Endodermal cell (in vitro differentiated cells): ENCODE measurements at regions not wholly inside any gene's neighbourhood (a gene's known extent, or its start where the extent isn't known, plus 50 kb on each side); places are given as distances from the start of the nearest gene placed in this dataset.

ENCODE experiments used
- DNase-seq: peaks from one replicate; pipeline ENCODE4 v3.0.0-alpha.2; 2017
- H3K27ac ChIP-seq: 2 replicates; pipeline ENCODE4 v1.5.1; 2013; ENCODE audit warnings: mild to moderate bottlenecking, low read depth, low read length, moderate library complexity
- H3K27me3 ChIP-seq: 2 replicates; pipeline ENCODE4 v1.6.1; 2013; ENCODE audit warnings: mild to moderate bottlenecking, low read length, moderate library complexity; ENCODE audit not compliant: insufficient read depth, control insufficient read depth, poor library complexity, severe bottlenecking
- H3K36me3 ChIP-seq: 2 replicates; pipeline ENCODE4 v1.7.0; 2013; ENCODE audit warnings: mild to moderate bottlenecking, low read length, moderate library complexity; ENCODE audit not compliant: control insufficient read depth, insufficient read depth
- H3K4me1 ChIP-seq: one replicate; pipeline ENCODE4 v1.7.0; 2013; ENCODE audit warnings: low read length; ENCODE audit not compliant: control insufficient read depth, insufficient read depth
- H3K4me3 ChIP-seq: 2 replicates; pipeline ENCODE4 v1.5.1; 2013; ENCODE audit warnings: mild to moderate bottlenecking, low read length, moderate library complexity
- H3K9ac ChIP-seq: 2 replicates; pipeline ENCODE4 v1.6.1; 2013; ENCODE audit warnings: mild to moderate bottlenecking, low read length, moderate library complexity; ENCODE audit not compliant: poor library complexity, severe bottlenecking; ENCODE audit errors: extremely low read depth
- H3K9me3 ChIP-seq: 2 replicates; pipeline ENCODE4 v1.6.1; 2013; ENCODE audit warnings: mild to moderate bottlenecking, low read length, moderate library complexity; ENCODE audit not compliant: control insufficient read depth
- H3K27ac Mint-ChIP-seq: 2 replicates; pipeline ENCODE4 v1.8.0; 2020; ENCODE audit warnings: mixed read lengths
- H3K27me3 Mint-ChIP-seq: 2 replicates; pipeline ENCODE4 v1.8.0; 2021; ENCODE audit warnings: mild to moderate bottlenecking, mixed read lengths; ENCODE audit not compliant: insufficient read depth
- H3K36me3 Mint-ChIP-seq: 2 replicates; pipeline ENCODE4 v1.8.0; 2020; ENCODE audit warnings: low read depth, mixed read lengths
- H3K4me1 Mint-ChIP-seq: 2 replicates; pipeline ENCODE4 v1.8.0; 2020; ENCODE audit warnings: mixed read lengths
- H3K4me3 Mint-ChIP-seq: 2 replicates; pipeline ENCODE4 v1.8.0; 2020; ENCODE audit warnings: mild to moderate bottlenecking, moderate library complexity, mixed read lengths
- H3K9me3 Mint-ChIP-seq: 2 replicates; pipeline ENCODE4 v1.8.0; 2020; ENCODE audit warnings: mild to moderate bottlenecking, mixed read lengths
- WGBS, 2 experiments: methylation state at CpG; one replicate each; pipeline versions ENCODE4 v1.1.5 to v1.1.7; 2013; ENCODE audit warnings: missing lambda C conversion rate in 2 of 2, mixed read lengths in 1 of 2; ENCODE audit not compliant: insufficient coverage in 1 of 2, insufficient read length in 1 of 2; 5-methylcytosine and 5-hydroxymethylcytosine counted together
- TF ChIP-seq, protein P1 (sequence below): fragments of 200-600 bp; sonication (generic); conservative IDR thresholded peaks from 2 replicates; pipeline ENCODE4 v1.5.0; 2021; ENCODE audit warnings: antibody characterized with exemption, mild to moderate bottlenecking

DNA sequence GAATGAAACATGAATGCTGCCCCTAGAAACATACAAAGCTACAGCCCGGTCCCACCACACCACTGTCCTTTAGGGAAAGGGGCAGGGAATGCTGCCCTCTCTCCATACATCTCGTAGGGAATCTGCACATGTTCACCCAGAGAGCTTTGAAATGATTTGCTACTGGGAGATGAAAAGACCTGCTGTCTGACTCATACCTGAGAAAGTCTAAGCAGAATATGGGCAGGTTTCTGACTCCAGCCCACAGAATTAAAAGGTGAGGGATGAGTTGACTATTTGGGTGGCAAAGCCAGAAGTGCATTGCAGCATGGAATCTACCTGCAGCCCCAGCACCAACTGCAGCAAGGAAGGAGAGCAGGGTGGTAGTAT lies 297.9 kb downstream of the TLE1 start:
- peaks cover 6% of the 10 kb centered on the region for H3K4me1 ChIP-seq
- no peaks in the 10 kb centered on the region for H3K27me3 ChIP-seq
- H3K36me3 ChIP-seq, result no peaks in the 10 kb centered on the region
- no peak overlapping the region for H3K27ac ChIP-seq
- peaks cover 7% of the 10 kb centered on the region for H3K9me3 ChIP-seq
- H3K4me3 ChIP-seq, result no peak overlapping the region
- Mint-ChIP-seq H3K4me1 (peaks cover 54% of the 10 kb centered on the region), H3K9me3 (no peaks in the 10 kb centered on the region), H3K36me3 (no peaks in the 10 kb centered on the region), H3K27ac (no peak overlapping the region), H3K4me3 (no peak overlapping the region), H3K27me3 (no peaks in the 10 kb centered on the region)
- DNase-seq, result no peak
- TF ChIP-seq, protein P1, sequence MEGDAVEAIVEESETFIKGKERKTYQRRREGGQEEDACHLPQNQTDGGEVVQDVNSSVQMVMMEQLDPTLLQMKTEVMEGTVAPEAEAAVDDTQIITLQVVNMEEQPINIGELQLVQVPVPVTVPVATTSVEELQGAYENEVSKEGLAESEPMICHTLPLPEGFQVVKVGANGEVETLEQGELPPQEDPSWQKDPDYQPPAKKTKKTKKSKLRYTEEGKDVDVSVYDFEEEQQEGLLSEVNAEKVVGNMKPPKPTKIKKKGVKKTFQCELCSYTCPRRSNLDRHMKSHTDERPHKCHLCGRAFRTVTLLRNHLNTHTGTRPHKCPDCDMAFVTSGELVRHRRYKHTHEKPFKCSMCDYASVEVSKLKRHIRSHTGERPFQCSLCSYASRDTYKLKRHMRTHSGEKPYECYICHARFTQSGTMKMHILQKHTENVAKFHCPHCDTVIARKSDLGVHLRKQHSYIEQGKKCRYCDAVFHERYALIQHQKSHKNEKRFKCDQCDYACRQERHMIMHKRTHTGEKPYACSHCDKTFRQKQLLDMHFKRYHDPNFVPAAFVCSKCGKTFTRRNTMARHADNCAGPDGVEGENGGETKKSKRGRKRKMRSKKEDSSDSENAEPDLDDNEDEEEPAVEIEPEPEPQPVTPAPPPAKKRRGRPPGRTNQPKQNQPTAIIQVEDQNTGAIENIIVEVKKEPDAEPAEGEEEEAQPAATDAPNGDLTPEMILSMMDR, result no peak
- 88 to 100% methylated on average over 1 to 2 of the region's 2 CpGs for WGBS, 2 experiments
- no peak overlapping the region for H3K9ac ChIP-seq

DNA sequence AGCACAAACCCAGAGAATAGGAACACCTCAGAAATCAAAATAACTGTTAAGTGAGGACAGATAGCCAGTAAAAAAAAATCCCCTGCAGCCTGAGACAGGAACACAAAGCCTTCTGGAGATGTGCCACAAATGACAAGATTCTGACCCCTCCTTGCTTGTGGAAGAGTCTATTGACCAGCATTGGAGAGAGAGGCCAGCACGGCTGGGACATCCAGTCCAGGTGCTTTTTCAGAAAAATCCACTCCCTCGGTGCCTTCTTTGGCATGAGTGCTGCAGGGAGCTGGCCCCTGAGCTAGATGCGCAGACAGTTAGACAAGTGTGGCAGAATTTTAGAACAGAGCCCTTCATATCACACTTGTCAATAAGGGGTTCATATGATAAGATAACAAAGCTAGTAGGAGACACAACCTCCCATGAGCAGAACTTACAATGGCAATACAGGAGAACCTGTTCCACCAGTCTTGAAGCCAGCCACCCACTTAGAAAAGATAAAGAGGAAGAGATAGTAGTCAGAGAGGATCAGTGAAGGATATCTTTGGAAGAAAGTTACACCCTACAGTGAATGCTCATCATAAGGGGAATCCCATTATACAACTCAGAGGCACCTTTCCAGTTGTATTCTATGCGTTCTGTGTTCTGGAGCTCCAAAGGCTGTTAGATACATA lies 298.4 kb downstream of the TLE1 start:
- H3K27ac Mint-ChIP-seq, result no peak overlapping the region
- no peaks in the 10 kb centered on the region for H3K36me3 Mint-ChIP-seq
- H3K9me3 ChIP-seq, result peaks cover 7% of the 10 kb centered on the region
- peaks cover 6% of the 10 kb centered on the region for H3K4me1 ChIP-seq
- H3K9me3 Mint-ChIP-seq, result no peaks in the 10 kb centered on the region
- 93 to 95% methylated on average over 3 to 4 of the region's 4 CpGs for WGBS, 2 experiments
- H3K36me3 ChIP-seq, result no peaks in the 10 kb centered on the region
- no peaks in the 10 kb centered on the region for H3K27me3 ChIP-seq
- no peaks in the 10 kb centered on the region for H3K27me3 Mint-ChIP-seq
- H3K4me3 ChIP-seq, result no peak overlapping the region
- no peak for DNase-seq
- H3K27ac ChIP-seq, result no peak overlapping the region
- no peak overlapping the region for H3K4me3 Mint-ChIP-seq
- H3K4me1 Mint-ChIP-seq, result peaks cover 55% of the 10 kb centered on the region
- TF ChIP-seq, protein P1, result no peak
- no peak overlapping the region for H3K9ac ChIP-seq

DNA sequence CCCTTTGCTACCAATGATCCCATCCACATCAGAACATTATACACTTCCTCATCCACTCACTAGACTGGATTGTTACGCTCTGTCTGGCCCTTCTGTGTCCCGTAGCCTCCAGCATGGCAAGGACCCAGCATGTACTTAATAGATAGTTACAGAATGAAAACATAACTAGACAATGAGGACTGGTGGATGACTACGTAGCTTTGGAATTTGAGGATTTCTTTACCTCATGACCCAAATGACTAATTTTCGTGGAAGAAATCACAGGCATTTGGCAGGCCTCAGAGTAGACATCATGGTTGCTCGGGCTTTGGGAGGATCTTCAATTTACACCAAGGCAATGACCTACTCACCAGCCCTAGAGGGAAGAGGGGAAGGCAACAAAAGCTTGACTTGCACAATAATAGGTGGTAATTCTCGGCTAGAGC lies 299.8 kb downstream of the TLE1 start:
- H3K27me3 Mint-ChIP-seq, result no peaks in the 10 kb centered on the region
- DNase-seq, result no peak
- TF ChIP-seq, protein P1, result no peak
- H3K36me3 ChIP-seq, result no peaks in the 10 kb centered on the region
- H3K27me3 ChIP-seq, result no peaks in the 10 kb centered on the region
- H3K4me1 ChIP-seq, result peaks cover 6% of the 10 kb centered on the region
- 83 to 92% methylated on average over 2 to 6 of the region's 6 CpGs for WGBS, 2 experiments
- no peak overlapping the region for H3K27ac Mint-ChIP-seq
- peaks cover 7% of the 10 kb centered on the region for H3K9me3 ChIP-seq
- peak overlapping the region; percentile 2 for H3K27ac ChIP-seq
- H3K9me3 Mint-ChIP-seq, result no peaks in the 10 kb centered on the region
- no peak overlapping the region for H3K4me3 ChIP-seq
- no peaks in the 10 kb centered on the region for H3K36me3 Mint-ChIP-seq
- peaks cover 49% of the 10 kb centered on the region for H3K4me1 Mint-ChIP-seq
- H3K4me3 Mint-ChIP-seq, result no peak overlapping the region
- H3K9ac ChIP-seq, result no peak overlapping the region
